Muscle layer of colon (tissue), 2 donors: ENCODE measurements at regions not wholly inside any gene's neighbourhood (a gene's known extent, or its start where the extent isn't known, plus 50 kb on each side); places are given as distances from the start of the nearest gene placed in this dataset.
"Not testable (repeated sequence)": the region's sequence is repeated elsewhere in the genome, so short reads cannot be mapped to it uniquely, and the experiment has no call there.

Experiments
- H3K27ac ChIP-seq: one replicate; pipeline ENCODE4 v1.7.0; 2013; ENCODE audit warnings: low read depth, mild to moderate bottlenecking, low read length, moderate library complexity
- H3K27me3 ChIP-seq, 2 donors: one replicate each; pipeline ENCODE4 v1.7.0; 2013; ENCODE audit warnings: low read length in 2 of 2, mild to moderate bottlenecking in 2 of 2; ENCODE audit not compliant: insufficient read depth in 2 of 2, control insufficient read depth in 1 of 2
- H3K36me3 ChIP-seq: one replicate; pipeline ENCODE4 v1.7.0; 2013; ENCODE audit warnings: mild to moderate bottlenecking, low read length; ENCODE audit not compliant: insufficient read depth
- H3K4me1 ChIP-seq: one replicate; pipeline ENCODE4 v1.7.0; 2013; ENCODE audit warnings: mild to moderate bottlenecking, low read length; ENCODE audit not compliant: insufficient read depth
- H3K4me3 ChIP-seq, 2 donors: one replicate each; pipeline ENCODE4 v1.7.0; 2013; ENCODE audit warnings: low read length in 2 of 2, low read depth in 1 of 2, mild to moderate bottlenecking in 1 of 2, moderate library complexity in 1 of 2
- H3K9ac ChIP-seq: one replicate; pipeline ENCODE4 v1.7.0; 2013; ENCODE audit warnings: low read length
- H3K9me3 ChIP-seq: one replicate; pipeline ENCODE4 v1.7.0; 2013; ENCODE audit warnings: mild to moderate bottlenecking, low read length
- donor health status: abdominal sarcoma.
- donor health status: Adenocarcinoma of cecum.

GRCh38 chr22:25409240-25409639, 155.2 kb upstream of the GRK3 start:
- Histone ChIP-seq H3K9ac (no peak overlapping the region), H3K27me3 (no peaks in the 10 kb centered on the region), H3K4me3 (no peak overlapping the region), H3K9me3 (no peaks in the 10 kb centered on the region), H3K36me3 (no peaks in the 10 kb centered on the region), H3K4me1 (peaks cover 8% of the 10 kb centered on the region), H3K27ac (no peak overlapping the region)

GRCh38 chr22:25410849-25411248, 153.6 kb upstream of the GRK3 start:
- no peaks in the 10 kb centered on the region for H3K27me3 ChIP-seq
- peaks cover 4% of the 10 kb centered on the region for H3K4me1 ChIP-seq
- H3K36me3 ChIP-seq = no peaks in the 10 kb centered on the region
- no peak overlapping the region for H3K4me3 ChIP-seq
- H3K9ac ChIP-seq = no peak overlapping the region
- H3K27ac ChIP-seq = no peak overlapping the region
- H3K9me3 ChIP-seq = no peaks in the 10 kb centered on the region

GRCh38 chr22:25413620-25414019, 150.9 kb upstream of the GRK3 start:
- H3K4me1 ChIP-seq = no peaks in the 10 kb centered on the region
- no peaks in the 10 kb centered on the region for H3K36me3 ChIP-seq
- no peak overlapping the region for H3K4me3 ChIP-seq
- H3K27me3 ChIP-seq = no peaks in the 10 kb centered on the region
- H3K9me3 ChIP-seq = no peaks in the 10 kb centered on the region
- H3K27ac ChIP-seq = no peak overlapping the region
- H3K9ac ChIP-seq = no peak overlapping the region

- not testable (repeated sequence) for H3K4me1 ChIP-seq, H3K36me3 ChIP-seq, H3K27ac ChIP-seq, H3K9ac ChIP-seq, H3K9me3 ChIP-seq, H3K4me3 ChIP-seq
- peaks cover 6 to 15% of the 10 kb centered on the region in 2 donors for H3K27me3 ChIP-seq
Observed at GRCh38 chr22:25415731-25416130, 148.7 kb upstream of the GRK3 start.

- peaks cover 19 to 30% of the 10 kb centered on the region in 2 donors for H3K27me3 ChIP-seq
- not testable (repeated sequence) for H3K9ac ChIP-seq, H3K36me3 ChIP-seq, H3K4me1 ChIP-seq, H3K4me3 ChIP-seq, H3K27ac ChIP-seq, H3K9me3 ChIP-seq
Observed at GRCh38 chr22:25417826-25418225, 146.6 kb upstream of the GRK3 start.

GRCh38 chr22:25419247-25420113, 145.0 kb upstream of the GRK3 start:
- Histone ChIP-seq H3K27ac (no peak overlapping the region), H3K9ac (no peak overlapping the region), H3K36me3 (no peaks in the 10 kb centered on the region), H3K27me3 (peaks cover 19 to 34% of the 10 kb centered on the region in 2 donors), H3K4me1 (peaks cover 6% of the 10 kb centered on the region), H3K9me3 (no peaks in the 10 kb centered on the region), H3K4me3 (no peak overlapping the region)

GRCh38 chr22:25420114-25420441, 144.4 kb upstream of the GRK3 start:
- peaks cover 19 to 34% of the 10 kb centered on the region in 2 donors for H3K27me3 ChIP-seq
- not testable (repeated sequence) for H3K4me3 ChIP-seq

GRCh38 chr22:25420471-25420924, 144.0 kb upstream of the GRK3 start:
- no peaks in the 10 kb centered on the region for H3K9me3 ChIP-seq
- H3K9ac ChIP-seq = no peak overlapping the region
- peaks cover 19 to 34% of the 10 kb centered on the region in 2 donors for H3K27me3 ChIP-seq
- H3K4me3 ChIP-seq = peak overlapping the region in 1 of 2 donors; percentile 27
- peaks cover 6% of the 10 kb centered on the region for H3K4me1 ChIP-seq
- no peaks in the 10 kb centered on the region for H3K36me3 ChIP-seq
- H3K27ac ChIP-seq = no peak overlapping the region

More at GRCh38 chr22:25420114-25420441, 144.4 kb upstream of the GRK3 start:
- H3K4me1 ChIP-seq, H3K36me3 ChIP-seq, H3K9ac ChIP-seq, H3K27ac ChIP-seq, H3K9me3 ChIP-seq: not testable (repeated sequence)

- Histone ChIP-seq H3K9me3 (no peaks in the 10 kb centered on the region), H3K4me1 (peaks cover 6% of the 10 kb centered on the region), H3K4me3 (no peak overlapping the region), H3K27me3 (peaks cover 19 to 34% of the 10 kb centered on the region in 2 donors), H3K27ac (no peak overlapping the region), H3K36me3 (no peaks in the 10 kb centered on the region), H3K9ac (no peak overlapping the region)
Observed at GRCh38 chr22:25420925-25421904, 143.3 kb upstream of the GRK3 start.

GRCh38 chr22:25426530-25427308, 137.8 kb upstream of the GRK3 start:
- peaks cover 8 to 14% of the 10 kb centered on the region in 2 donors for H3K27me3 ChIP-seq
- not testable (repeated sequence) for H3K4me1 ChIP-seq, H3K36me3 ChIP-seq, H3K4me3 ChIP-seq, H3K9ac ChIP-seq, H3K27ac ChIP-seq, H3K9me3 ChIP-seq
